AG09319 (cell line): ENCODE measurements at regions not wholly inside any gene's neighbourhood (a gene's known extent, or its start where the extent isn't known, plus 50 kb on each side); places are given as distances from the start of the nearest gene placed in this dataset.

Source experiments
- DNase-seq: peaks from one replicate; pipeline ENCODE4 v3.0.0-alpha.2; 2010; ENCODE audit warnings: low read depth; ENCODE audit errors: extremely low read depth
- TF ChIP-seq, protein P1 (sequence below): IDR thresholded peaks from 2 replicates; pipeline ENCODE4 v1.5.1; 2011; ENCODE audit warnings: low read depth, mild to moderate bottlenecking, inconsistent platforms, low read length, moderate library complexity

DNA sequence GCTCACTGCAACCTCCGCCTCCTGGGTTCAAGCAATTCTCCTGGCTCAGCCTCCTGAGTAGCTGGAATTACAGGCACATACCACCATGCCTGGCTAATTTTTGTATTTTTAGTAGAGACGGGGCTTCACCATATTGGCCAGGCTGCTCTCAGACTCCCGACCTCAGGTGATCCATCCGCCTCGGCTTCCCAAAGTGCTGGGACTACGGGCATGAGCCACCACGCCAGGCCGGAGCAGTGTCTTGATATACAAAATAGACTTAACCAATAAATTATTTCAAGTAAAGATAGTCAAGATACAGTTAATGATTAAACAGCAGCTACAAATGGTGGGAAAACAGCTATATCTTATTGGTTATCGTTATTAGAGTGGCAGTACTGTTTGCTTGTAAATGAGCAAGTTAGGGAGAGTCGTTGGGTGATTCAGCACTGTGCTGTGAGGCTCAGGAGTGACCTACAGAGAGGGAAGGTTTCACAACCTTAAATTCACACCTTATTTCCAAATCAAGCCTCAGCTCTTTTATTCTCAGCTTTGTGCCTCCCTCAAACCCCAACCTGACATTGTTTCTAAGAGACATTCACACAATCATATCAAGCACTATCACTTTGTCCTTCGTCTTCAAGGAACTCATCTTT lies 1128.4 kb upstream of the MAP3K7 start:
- TF ChIP-seq, protein P1, sequence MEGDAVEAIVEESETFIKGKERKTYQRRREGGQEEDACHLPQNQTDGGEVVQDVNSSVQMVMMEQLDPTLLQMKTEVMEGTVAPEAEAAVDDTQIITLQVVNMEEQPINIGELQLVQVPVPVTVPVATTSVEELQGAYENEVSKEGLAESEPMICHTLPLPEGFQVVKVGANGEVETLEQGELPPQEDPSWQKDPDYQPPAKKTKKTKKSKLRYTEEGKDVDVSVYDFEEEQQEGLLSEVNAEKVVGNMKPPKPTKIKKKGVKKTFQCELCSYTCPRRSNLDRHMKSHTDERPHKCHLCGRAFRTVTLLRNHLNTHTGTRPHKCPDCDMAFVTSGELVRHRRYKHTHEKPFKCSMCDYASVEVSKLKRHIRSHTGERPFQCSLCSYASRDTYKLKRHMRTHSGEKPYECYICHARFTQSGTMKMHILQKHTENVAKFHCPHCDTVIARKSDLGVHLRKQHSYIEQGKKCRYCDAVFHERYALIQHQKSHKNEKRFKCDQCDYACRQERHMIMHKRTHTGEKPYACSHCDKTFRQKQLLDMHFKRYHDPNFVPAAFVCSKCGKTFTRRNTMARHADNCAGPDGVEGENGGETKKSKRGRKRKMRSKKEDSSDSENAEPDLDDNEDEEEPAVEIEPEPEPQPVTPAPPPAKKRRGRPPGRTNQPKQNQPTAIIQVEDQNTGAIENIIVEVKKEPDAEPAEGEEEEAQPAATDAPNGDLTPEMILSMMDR, result no peak
- no peak for DNase-seq

DNA sequence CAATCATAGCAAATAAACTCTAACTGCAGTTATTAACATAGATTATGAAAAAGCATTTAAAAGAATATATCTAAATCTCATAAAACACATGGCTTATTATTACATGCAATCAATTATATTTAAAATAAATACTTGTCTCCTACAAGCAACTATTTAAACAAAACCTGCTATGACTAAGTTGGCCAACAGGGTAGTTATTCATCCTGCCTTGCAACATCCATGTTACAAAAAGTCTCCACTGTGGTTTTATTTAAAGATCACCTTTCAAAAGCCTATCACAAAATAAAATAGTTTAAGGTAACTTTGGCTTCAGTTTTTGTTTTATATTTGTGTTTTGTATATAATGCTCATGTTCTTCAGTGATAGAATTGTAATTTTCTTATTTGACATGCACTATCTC lies 1127.0 kb upstream of the MAP3K7 start:
- TF ChIP-seq, protein P1, result no peak
- DNase-seq, result no peak

DNA sequence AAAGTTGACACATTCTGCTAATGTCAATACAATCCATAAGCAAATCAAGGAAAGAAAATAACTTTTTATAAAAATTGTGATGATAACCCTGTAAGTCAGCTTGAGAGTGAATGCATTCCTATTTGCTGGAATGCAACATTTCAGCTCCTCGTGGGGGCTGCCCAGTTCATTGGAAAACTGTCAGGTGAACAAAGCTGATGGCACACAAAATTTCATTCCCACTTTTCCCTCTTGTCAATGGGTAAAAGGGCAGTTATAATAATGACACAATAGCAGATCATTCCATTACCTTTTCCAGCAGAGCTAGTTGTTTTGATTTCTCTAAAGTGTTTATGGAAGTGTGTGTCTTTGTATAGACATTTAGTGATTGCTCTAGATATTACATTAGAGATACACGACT lies 1124.6 kb upstream of the MAP3K7 start:
- TF ChIP-seq, protein P1, result no peak
- DNase-seq, result no peak

DNA sequence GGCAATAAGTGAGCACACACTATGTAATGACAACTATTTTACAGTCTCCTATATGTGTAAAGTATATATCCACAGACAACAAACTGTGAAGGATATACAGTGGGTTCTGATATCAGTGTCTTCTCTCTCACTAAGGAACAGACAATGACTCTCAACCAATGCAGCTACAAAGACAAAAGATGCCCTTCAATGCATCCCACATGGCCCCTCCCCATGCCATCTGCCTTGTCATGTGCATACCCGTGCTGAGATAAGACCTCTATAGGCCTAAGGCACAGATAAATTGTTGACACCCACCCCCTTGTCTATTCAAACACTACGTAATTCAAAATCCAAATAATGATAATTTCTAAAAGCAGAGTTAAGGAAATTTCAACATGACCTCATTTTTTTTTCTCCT lies 1123.5 kb upstream of the MAP3K7 start:
- DNase-seq, result no peak
- TF ChIP-seq, protein P1, result no peak

DNA sequence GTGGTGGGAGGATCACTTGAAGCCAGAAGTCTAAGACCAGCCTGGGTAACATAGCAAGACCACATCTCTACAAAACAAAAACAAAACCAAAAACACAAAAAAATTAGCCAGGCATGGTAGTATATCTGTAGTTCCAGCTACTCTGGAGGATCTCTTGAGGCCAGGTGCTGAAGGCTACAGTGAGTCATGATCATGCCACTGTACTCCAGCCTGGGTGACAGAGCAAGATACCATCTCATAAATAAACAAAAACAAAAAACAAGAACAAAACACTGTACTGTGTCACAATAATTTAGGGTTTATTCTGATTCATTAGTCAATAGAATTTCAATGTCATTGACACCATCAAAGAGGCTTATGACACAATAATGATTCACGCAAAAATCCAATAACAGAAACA lies 1121.7 kb upstream of the MAP3K7 start:
- DNase-seq, result no peak

DNA sequence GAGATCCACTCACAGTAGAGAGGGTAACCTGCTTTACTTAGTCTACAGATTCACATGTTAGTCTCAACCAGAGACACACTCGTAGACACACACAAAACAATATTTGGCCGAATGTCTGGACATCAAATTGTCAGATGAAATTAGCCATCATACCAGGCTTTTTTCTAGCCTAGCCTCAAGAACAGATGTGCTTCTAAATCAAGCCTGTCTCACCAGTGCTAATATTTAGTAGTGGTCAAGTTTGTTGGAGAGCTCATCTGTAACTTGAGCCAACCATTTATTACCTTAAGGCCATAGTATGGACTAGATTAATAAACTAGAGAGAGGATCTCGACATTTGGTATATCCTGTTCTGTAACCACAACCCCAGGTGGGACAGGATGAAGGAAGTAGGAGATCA lies 1118.8 kb upstream of the MAP3K7 start:
- no peak for DNase-seq
- TF ChIP-seq, protein P1, result no peak

More for the DNA sequence above, 1121.7 kb upstream of the MAP3K7 start:
- TF ChIP-seq, protein P1, result no peak

DNA sequence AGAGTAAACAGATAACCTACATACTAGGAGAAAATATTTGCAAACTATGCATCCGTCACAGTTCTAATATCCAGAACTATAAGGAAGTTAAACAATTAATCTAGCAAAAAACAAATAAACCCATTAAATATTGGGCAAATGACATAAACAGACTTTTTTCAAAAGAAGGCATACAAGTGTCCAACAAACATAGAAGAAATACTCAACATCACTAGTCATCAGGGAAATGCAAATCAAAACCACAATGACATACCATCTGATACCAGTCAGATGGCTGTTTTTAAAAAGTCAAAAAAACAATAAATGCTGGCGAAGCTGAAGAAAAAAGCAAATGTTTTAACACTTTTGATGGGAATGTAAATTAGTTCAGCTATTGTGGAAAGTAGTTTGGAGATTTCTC lies 1117.7 kb upstream of the MAP3K7 start:
- TF ChIP-seq, protein P1, result no peak

More for the DNA sequence above, 1117.7 kb upstream of the MAP3K7 start:
- DNase-seq, result no peak
